GM18867 (cell line): ENCODE measurements at regions not wholly inside any gene's neighbourhood (a gene's known extent, or its start where the extent isn't known, plus 50 kb on each side); places are given as distances from the start of the nearest gene placed in this dataset.
"Not testable (repeated sequence)": the region's sequence is repeated elsewhere in the genome, so short reads cannot be mapped to it uniquely, and the experiment has no call there.

Source experiments
- ATAC-seq: cut with Tn5 transposase; IDR thresholded peaks from one replicate; pipeline ENCODE4 v1.9.1; 2021; ENCODE audit warnings: mild to moderate bottlenecking, moderate library complexity; ENCODE audit not compliant: unreplicated experiment

GRCh38 chr3:130151555-130151954, 69.9 kb downstream of the ALG1L2 start:
- ATAC-seq, result not testable (repeated sequence)

- ATAC-seq, result not testable (repeated sequence)
Observed at GRCh38 chr3:130153247-130153646, 71.6 kb downstream of the ALG1L2 start.

GRCh38 chr3:130155464-130155863, 73.8 kb downstream of the ALG1L2 start:
- not testable (repeated sequence) for ATAC-seq

GRCh38 chr3:130166856-130167255, 85.2 kb downstream of the ALG1L2 start:
- ATAC-seq, result not testable (repeated sequence)

- ATAC-seq, result not testable (repeated sequence)
Observed at GRCh38 chr3:130175195-130175594, 93.6 kb downstream of the ALG1L2 start.

- not testable (repeated sequence) for ATAC-seq
Observed at GRCh38 chr3:130176476-130177256, 95.0 kb downstream of the ALG1L2 start.

GRCh38 chr3:130178835-130179234, 97.2 kb downstream of the ALG1L2 start:
- ATAC-seq, result not testable (repeated sequence)

- ATAC-seq, result not testable (repeated sequence)
Observed at GRCh38 chr3:130179353-130179970, 97.8 kb downstream of the ALG1L2 start.

GRCh38 chr3:130182475-130182874, 100.8 kb downstream of the ALG1L2 start:
- not testable (repeated sequence) for ATAC-seq

- ATAC-seq, result not testable (repeated sequence)
Observed at GRCh38 chr3:130183689-130184088, 102.1 kb downstream of the ALG1L2 start.

GRCh38 chr3:130184152-130185024, 102.8 kb downstream of the ALG1L2 start:
- ATAC-seq, result not testable (repeated sequence)

- ATAC-seq, result not testable (repeated sequence)
Observed at GRCh38 chr3:130201272-130201671, 119.6 kb downstream of the ALG1L2 start.

GRCh38 chr3:130203633-130204032, 122.0 kb downstream of the ALG1L2 start:
- ATAC-seq, result not testable (repeated sequence)

GRCh38 chr3:130227540-130227939, 117.9 kb upstream of the COL6A5 start:
- ATAC-seq, result no peak

GRCh38 chr3:130242850-130243569, 102.5 kb upstream of the COL6A5 start:
- no peak for ATAC-seq

- ATAC-seq, result no peak
Observed at GRCh38 chr3:130243808-130244207, 101.7 kb upstream of the COL6A5 start.

- no peak for ATAC-seq
Observed at GRCh38 chr3:130250982-130251381, 94.5 kb upstream of the COL6A5 start.

GRCh38 chr3:130255442-130255841, 90.0 kb upstream of the COL6A5 start:
- ATAC-seq, result no peak

- ATAC-seq, result no peak
Observed at GRCh38 chr3:130256821-130257340, 88.6 kb upstream of the COL6A5 start.

- no peak for ATAC-seq
Observed at GRCh38 chr3:130258532-130258952, 86.9 kb upstream of the COL6A5 start.
